H9 (cell line): ENCODE measurements at regions not wholly inside any gene's neighbourhood (a gene's known extent, or its start where the extent isn't known, plus 50 kb on each side); places are given as distances from the start of the nearest gene placed in this dataset.

ENCODE experiments used
- DNase-seq: peaks from one replicate; pipeline ENCODE4 v3.0.0-alpha.2; 2017
- H2AFZ ChIP-seq: one replicate; pipeline ENCODE4 v1.6.1; 2013; ENCODE audit warnings: mild to moderate bottlenecking, low read length, control low read depth, moderate library complexity
- H2AK5ac ChIP-seq: 2 replicates; pipeline ENCODE4 v1.6.1; 2013; ENCODE audit warnings: low read length, control low read depth, mixed read lengths; ENCODE audit not compliant: insufficient read length
- H2BK120ac ChIP-seq: one replicate; pipeline ENCODE4 v1.6.1; 2013; ENCODE audit warnings: low read depth, mild to moderate bottlenecking, low read length, control low read depth, inconsistent platforms; ENCODE audit not compliant: poor library complexity, severe bottlenecking
- H2BK12ac ChIP-seq: 2 replicates; pipeline ENCODE4 v1.6.1; 2013; ENCODE audit warnings: low read length, control low read depth, mixed read lengths, low read depth; ENCODE audit not compliant: insufficient read length
- H2BK15ac ChIP-seq: 2 replicates; pipeline ENCODE4 v1.6.1; 2013; ENCODE audit warnings: low read depth, low read length, control low read depth
- H2BK20ac ChIP-seq: one replicate; pipeline ENCODE4 v1.6.1; 2013; ENCODE audit warnings: low read depth, mild to moderate bottlenecking, low read length, control low read depth, inconsistent platforms; ENCODE audit not compliant: poor library complexity, severe bottlenecking
- H2BK5ac ChIP-seq: 2 replicates; pipeline ENCODE4 v1.6.1; 2013; ENCODE audit warnings: low read length, control low read depth, mixed read lengths; ENCODE audit not compliant: insufficient read length
- H3K14ac ChIP-seq: 2 replicates; pipeline ENCODE4 v1.6.1; 2013; ENCODE audit warnings: low read length, control low read depth; ENCODE audit not compliant: insufficient read depth
- H3K18ac ChIP-seq: 2 replicates; pipeline ENCODE4 v1.6.1; 2013; ENCODE audit warnings: low read depth, mild to moderate bottlenecking, mixed read lengths, low read length, control low read depth; ENCODE audit not compliant: insufficient read length
- H3K23ac ChIP-seq: 2 replicates; pipeline ENCODE4 v1.6.1; 2013; ENCODE audit warnings: low read length, control low read depth, mixed read lengths, low read depth; ENCODE audit not compliant: insufficient read length
- H3K23me2 ChIP-seq: 2 replicates; pipeline ENCODE4 v1.6.1; 2013; ENCODE audit warnings: low read depth, mild to moderate bottlenecking, mixed read lengths, low read length, control low read depth; ENCODE audit not compliant: insufficient read length, poor library complexity, severe bottlenecking
- H3K27ac ChIP-seq: 2 replicates; pipeline ENCODE4 v1.5.1; 2013; ENCODE audit warnings: low read length, control low read depth, mixed read lengths, low read depth; ENCODE audit not compliant: insufficient read length
- H3K27me3 ChIP-seq: 2 replicates; pipeline ENCODE4 v1.6.1; 2013; ENCODE audit warnings: low read length, control low read depth, inconsistent platforms; ENCODE audit not compliant: insufficient read depth
- H3K4ac ChIP-seq: 2 replicates; pipeline ENCODE4 v1.6.1; 2013; ENCODE audit warnings: low read depth, mild to moderate bottlenecking, control low read depth, inconsistent platforms, low read length, moderate library complexity
- H3K4me1 ChIP-seq: 2 replicates; pipeline ENCODE4 v1.6.1; 2013; ENCODE audit warnings: low read length, control low read depth, inconsistent platforms; ENCODE audit not compliant: insufficient read depth
- H3K4me2 ChIP-seq: 2 replicates; pipeline ENCODE4 v1.6.1; 2013; ENCODE audit warnings: low read length, control low read depth, mixed read lengths; ENCODE audit not compliant: insufficient read length, insufficient read depth
- H3K56ac ChIP-seq: 2 replicates; pipeline ENCODE4 v1.6.1; 2013; ENCODE audit warnings: low read depth, mild to moderate bottlenecking, mixed read lengths, low read length, control low read depth; ENCODE audit not compliant: insufficient read length
- H3K79me1 ChIP-seq: 2 replicates; pipeline ENCODE4 v1.6.1; 2013; ENCODE audit warnings: low read depth, mild to moderate bottlenecking, moderate library complexity, low read length, control low read depth, inconsistent platforms; ENCODE audit not compliant: insufficient read depth, poor library complexity, severe bottlenecking
- H3K79me2 ChIP-seq: 2 replicates; pipeline ENCODE4 v1.6.1; 2013; ENCODE audit warnings: low read length, control low read depth, inconsistent platforms; ENCODE audit not compliant: insufficient read depth
- H3K9ac ChIP-seq: 2 replicates; pipeline ENCODE4 v1.6.1; 2013; ENCODE audit warnings: low read length, control low read depth, mixed read lengths; ENCODE audit not compliant: insufficient read length; ENCODE audit errors: extremely low read depth
- H3K9me3 ChIP-seq: one replicate; pipeline ENCODE4 v1.6.1; 2013; ENCODE audit warnings: low read depth, low read length, inconsistent platforms; ENCODE audit not compliant: control insufficient read depth
- H3T11ph ChIP-seq: one replicate; pipeline ENCODE4 v1.6.1; 2013; ENCODE audit warnings: mild to moderate bottlenecking, low read length, control low read depth, inconsistent platforms
- H4K20me1 ChIP-seq: one replicate; pipeline ENCODE4 v1.6.1; 2013; ENCODE audit not compliant: control insufficient read depth, insufficient read length, insufficient read depth
- H4K5ac ChIP-seq: 2 replicates; pipeline ENCODE4 v1.6.1; 2013; ENCODE audit warnings: low read depth, mild to moderate bottlenecking, mixed read lengths, low read length, control low read depth; ENCODE audit not compliant: insufficient read length
- H4K8ac ChIP-seq: replicated peaks from 2 replicates; pipeline ENCODE4 v1.6.1; 2013; ENCODE audit warnings: low read length, control low read depth, mixed read lengths, low read depth; ENCODE audit not compliant: insufficient read length
- H4K91ac ChIP-seq: 2 replicates; pipeline ENCODE4 v1.6.1; 2013; ENCODE audit warnings: low read depth, mild to moderate bottlenecking, moderate library complexity, mixed read lengths, low read length, control low read depth; ENCODE audit not compliant: insufficient read length
- H3K27ac Mint-ChIP-seq, 3 experiments: 2 replicates in 2 of 3; 3 replicates in 1 of 3; pipeline ENCODE4 v1.8.0; 2020 to 2021; ENCODE audit warnings: mixed read lengths in 3 of 3, mild to moderate bottlenecking in 1 of 3, moderate library complexity in 1 of 3
- H3K27me3 Mint-ChIP-seq: 2 replicates; pipeline ENCODE4 v1.8.0; 2021; ENCODE audit warnings: low read depth, mild to moderate bottlenecking, moderate library complexity, mixed read lengths
- H3K36me3 Mint-ChIP-seq, 3 experiments: 2 replicates in 2 of 3; 3 replicates in 1 of 3; pipeline ENCODE4 v1.8.0; 2020 to 2021; ENCODE audit warnings: low read depth in 3 of 3, mixed read lengths in 3 of 3; ENCODE audit not compliant: insufficient read depth in 1 of 3
- H3K4me1 Mint-ChIP-seq, 2 experiments: 2 replicates each; pipeline ENCODE4 v1.8.0; 2020; ENCODE audit warnings: mixed read lengths in 2 of 2
- H3K4me3 Mint-ChIP-seq, 2 experiments: 2 replicates in 1 of 2; 3 replicates in 1 of 2; pipeline ENCODE4 v1.8.0; 2020 to 2021; ENCODE audit warnings: mild to moderate bottlenecking in 2 of 2, mixed read lengths in 2 of 2, moderate library complexity in 1 of 2
- H3K9me3 Mint-ChIP-seq, 2 experiments: 2 replicates in 1 of 2; 3 replicates in 1 of 2; pipeline ENCODE4 v1.8.0; 2020; ENCODE audit warnings: mild to moderate bottlenecking in 2 of 2, mixed read lengths in 2 of 2, moderate library complexity in 1 of 2
- CTCF ChIP-seq: fragments of 200-600 bp; sonication (generic); conservative IDR thresholded peaks from 3 replicates; pipeline ENCODE4 v1.8.0; 2021; ENCODE audit warnings: antibody characterized with exemption, mild to moderate bottlenecking
- WGBS: extraction: QIAGEN DNeasy Blood & Tissue Kit; methylation state at CpG from one replicate; pipeline ENCODE4 v1.1.7; 2013; ENCODE audit warnings: missing lambda C conversion rate, low lambda C conversion rate, mixed read lengths; ENCODE audit not compliant: insufficient read length; ENCODE audit errors: extremely low coverage; 5-methylcytosine and 5-hydroxymethylcytosine counted together

DNA sequence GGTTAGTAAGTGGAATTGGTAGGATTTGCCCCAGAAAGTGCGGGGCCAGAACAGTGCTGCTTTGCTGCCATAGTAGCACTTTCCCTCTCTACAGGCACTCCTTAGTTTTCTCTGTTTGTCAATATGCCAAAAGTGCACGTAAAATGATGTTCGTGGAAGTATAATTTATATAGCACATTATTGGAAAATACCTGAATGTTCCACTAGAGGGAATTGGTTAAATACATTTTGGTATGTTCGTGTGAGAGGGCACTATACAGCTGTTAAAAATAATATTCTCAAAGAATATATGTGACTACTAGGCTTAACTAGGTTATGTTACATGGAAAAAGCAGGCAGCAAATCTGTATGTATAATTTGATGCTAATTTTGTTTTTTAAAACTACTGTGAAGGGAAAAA lies 184.0 kb upstream of the GDNF start:
- Histone ChIP-seq H3K23ac (no peak overlapping the region), H3K56ac (no peak overlapping the region), H2AFZ (no peak overlapping the region), H3K9ac (no peak overlapping the region), H3K14ac (no peak overlapping the region), H4K5ac (no peak overlapping the region), H3K4ac (no peak overlapping the region), H3K27ac (no peak overlapping the region), H3K79me2 (no peaks in the 10 kb centered on the region), H3K23me2 (no peaks in the 10 kb centered on the region), H2BK15ac (no peak overlapping the region), H4K91ac (no peak overlapping the region), H4K8ac (no peak overlapping the region), H3K79me1 (no peaks in the 10 kb centered on the region), H3K4me1 (no peaks in the 10 kb centered on the region), H4K20me1 (no peaks in the 10 kb centered on the region), H3K18ac (no peak overlapping the region), H3T11ph (no peak overlapping the region), H2BK120ac (no peak overlapping the region), H2BK20ac (no peak overlapping the region), H3K4me2 (no peak overlapping the region), H3K27me3 (no peaks in the 10 kb centered on the region), H2BK5ac (no peak overlapping the region), H3K9me3 (no peaks in the 10 kb centered on the region), H2BK12ac (no peak overlapping the region), H2AK5ac (no peak overlapping the region)
- no peaks in the 10 kb centered on the region for H3K27me3 Mint-ChIP-seq
- TF ChIP-seq CTCF: no peak; the same call in 1 of the 3 replicates
- H3K4me1 Mint-ChIP-seq: peaks cover 3% of the 10 kb centered on the region in 2 experiments; a peak in 3 of 4 replicates
- no peak for DNase-seq
- H3K4me3 Mint-ChIP-seq: no peak overlapping the region
- no peak overlapping the region for H3K27ac Mint-ChIP-seq
- H3K9me3 Mint-ChIP-seq: no peaks in the 10 kb centered on the region
- no peaks in the 10 kb centered on the region for H3K36me3 Mint-ChIP-seq
- WGBS: no CpG with 5 or more reads among the region's 4 CpGs
